K562 (cell line): ENCODE measurements at regions not wholly inside any gene's neighbourhood (a gene's known extent, or its start where the extent isn't known, plus 50 kb on each side); places are given as distances from the start of the nearest gene placed in this dataset.

Source experiments
- ATAC-seq: fragments of 200-7000 bp; cut with Tn5 transposase; 3 replicates; pipeline ENCODE4 v1.9.1; 2020; ENCODE audit warnings: moderate library complexity
- BruUV-seq: library from RNA; stranded (reverse); fragments of 400-500 nt; replicated peaks from 2 replicates; lab custom pipeline; 2021; lab: Mats Ljungman, UMichigan
- CTCF ChIA-PET: fragments of 300-600 bp; formaldehyde crosslinking; extraction: SDS; loops from one replicate; lab custom pipeline; 2021; ENCODE audit warnings: low intra/inter-chr PET ratio; lab: Yijun Ruan, JAX
- POLR2A ChIA-PET: fragments of 300-600, 350-650 bp; sonication (Branson Sonifier 250); formaldehyde crosslinking; extraction: SDS; loops from one replicate; lab custom pipeline; 2021; ENCODE audit warnings: antibody characterized with exemption, inconsistent platforms; lab: Yijun Ruan, JAX
- DNase-seq, 4 experiments: peaks; one replicate each; pipeline versions ENCODE4 v3.0.0 to v3.0.0-alpha.2; 2011 to 2018; ENCODE audit warnings: low spot score in 3 of 4, mixed read lengths in 3 of 4; ENCODE audit errors: extremely low read depth in 1 of 4
- FAIRE-seq: peaks from 2 replicates; lab custom pipeline; 2011; peaks lifted over from hg19 to GRCh38; lab: Jason Lieb, UNC
- H2AFZ ChIP-seq: 2 replicates; pipeline ENCODE4 v1.6.0; 2011; ENCODE audit warnings: low read depth, low read length, control low read depth, inconsistent platforms
- H3K27ac ChIP-seq: fragments of 200-600 bp; 3 replicates; pipeline ENCODE4 v1.8.0; 2011; ENCODE audit warnings: low read depth, mild to moderate bottlenecking, control low read depth, inconsistent platforms, low read length, moderate library complexity, mixed read lengths; ENCODE audit errors: extremely low read depth
- H3K27me3 ChIP-seq, 2 experiments: fragments of 300-600 bp in 1 of 2; 2 replicates in 1 of 2; 3 replicates in 1 of 2; pipeline versions ENCODE4 v1.6.0 to v1.8.0; 2011; ENCODE audit warnings: inconsistent platforms in 2 of 2, low read length in 2 of 2, mild to moderate bottlenecking in 1 of 2, mixed read lengths in 1 of 2, moderate library complexity in 1 of 2; ENCODE audit not compliant: control insufficient read depth in 2 of 2, insufficient read depth in 2 of 2
- H3K36me3 ChIP-seq: fragments of 300-600 bp; 3 replicates; pipeline ENCODE4 v1.8.0; 2011; ENCODE audit warnings: mild to moderate bottlenecking, low read length, inconsistent platforms; ENCODE audit not compliant: control insufficient read depth, insufficient read depth
- H3K4me1 ChIP-seq, 2 experiments: fragments of 200-600 bp in 1 of 2; replicated peaks in 1 of 2; 2 replicates in 1 of 2; 3 replicates in 1 of 2; pipeline versions ENCODE4 v1.5.1 to v1.8.0; 2011; ENCODE audit warnings: inconsistent platforms in 2 of 2, low read length in 2 of 2, mild to moderate bottlenecking in 1 of 2, mixed read lengths in 1 of 2, moderate library complexity in 1 of 2; ENCODE audit not compliant: control insufficient read depth in 2 of 2, insufficient read depth in 2 of 2
- H3K4me2 ChIP-seq: 2 replicates; pipeline ENCODE4 v1.6.1; 2011; ENCODE audit warnings: low read length, control low read depth, inconsistent platforms, mixed read lengths; ENCODE audit not compliant: insufficient read depth
- H3K4me3 ChIP-seq: fragments of 200-600 bp; sonication (generic), shearing (Covaris generic); 2 replicates; pipeline ENCODE4 v1.5.1; 2016; ENCODE audit warnings: control low read depth, inconsistent platforms
- H3K79me2 ChIP-seq: fragments of 200-600 bp; 3 replicates; pipeline ENCODE4 v1.8.0; 2011; ENCODE audit warnings: low read length, inconsistent platforms; ENCODE audit not compliant: control insufficient read depth, insufficient read depth
- H3K9ac ChIP-seq, 2 experiments: 2 replicates each; pipeline versions ENCODE4 v1.6.0 to v1.6.1; 2011; ENCODE audit warnings: low read depth in 2 of 2, low read length in 2 of 2, control low read depth in 1 of 2, inconsistent platforms in 1 of 2, mild to moderate bottlenecking in 1 of 2, mixed read lengths in 1 of 2; ENCODE audit not compliant: insufficient read depth in 1 of 2
- H3K9me1 ChIP-seq: one replicate; pipeline ENCODE4 v1.6.0; 2011; ENCODE audit warnings: inconsistent platforms, mild to moderate bottlenecking, low read length, moderate library complexity; ENCODE audit not compliant: control insufficient read depth, insufficient read depth
- H3K9me3 ChIP-seq: replicated peaks from 2 replicates; pipeline ENCODE4 v1.5.1; 2011; ENCODE audit warnings: low read depth, low read length, inconsistent platforms; ENCODE audit not compliant: control insufficient read depth, insufficient read depth
- H4K20me1 ChIP-seq: replicated peaks from 2 replicates; pipeline ENCODE4 v1.6.1; 2011; ENCODE audit warnings: low read length, inconsistent platforms, mixed read lengths; ENCODE audit not compliant: control insufficient read depth, insufficient read depth
- ZNF507 ChIP-seq: conservative IDR thresholded peaks from 2 replicates; pipeline ENCODE4 v1.6.1; 2017; ENCODE audit warnings: missing genetic modification characterization, missing compliant biosample characterization
- WGBS: fragments of 100-300 bp; shearing (Covaris generic); methylation state at CpG from one replicate; pipeline ENCODE4 v1.1.6; 2016; ENCODE audit warnings: low coverage, mixed read lengths; ENCODE audit not compliant: insufficient coverage; ENCODE audit errors: missing lambda C conversion rate; 5-methylcytosine and 5-hydroxymethylcytosine counted together
- in situ Hi-C: fragments of 300-500 bp; cut with MboI; formaldehyde crosslinking; loops from 4 replicates; pipeline ENCODE4 v1.15.0; 2018; ENCODE audit warnings: inconsistent platforms, mixed read lengths
- intact Hi-C: fragments of 100-400 bp; cut with micrococcal nuclease; formaldehyde crosslinking; loops from 2 replicates; pipeline ENCODE4 v1.14.2; 2022
- TF ChIP-seq, protein P1 (sequence below), 3 experiments: fragments of 200-800 bp in 1 of 3; fragments of 250-450 bp in 1 of 3; fragments of 450-650 bp in 1 of 3; sonication (Bioruptor Pico) in 1 of 3; sonication (Bioruptor generic) in 1 of 3; formaldehyde crosslinking in 1 of 3; IDR thresholded peaks; 2 replicates each; pipeline versions ENCODE4 v1.6.1 to v1.8.0; 2016 to 2022; ENCODE audit warnings: mild to moderate bottlenecking in 2 of 3, missing genetic modification characterization in 2 of 3, missing compliant biosample characterization in 1 of 3, moderate library complexity in 1 of 3

DNA sequence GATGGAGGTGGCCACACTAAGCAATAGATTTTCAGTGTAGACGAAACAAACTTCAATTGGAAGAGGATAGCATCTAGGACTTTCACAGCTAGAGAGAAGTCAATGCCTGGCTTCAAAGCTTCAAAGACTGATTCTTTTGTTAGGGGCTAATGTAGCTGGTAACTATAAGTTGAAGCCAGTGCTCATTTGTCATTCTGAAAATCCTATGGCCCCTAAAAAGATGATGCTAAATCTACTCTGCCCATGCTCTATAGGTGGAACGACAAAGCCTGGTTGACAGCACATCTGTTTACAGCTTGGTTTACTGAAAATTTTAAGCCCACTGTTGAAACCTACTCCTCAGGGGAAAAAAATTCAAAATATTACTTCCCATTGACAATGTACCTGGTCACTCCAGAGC lies 226.7 kb downstream of the BCAS1 start:
- H3K79me2 ChIP-seq, result no peaks in the 10 kb centered on the region
- H3K4me2 ChIP-seq, result no peak overlapping the region
- FAIRE-seq (no peak), ATAC-seq (no peak), DNase-seq (no peak)
- H3K9ac ChIP-seq, result no peak overlapping the region
- no peak overlapping the region for H3K27ac ChIP-seq
- POLR2A ChIA-PET, result no interaction called here
- no TSS peak for BruUV-seq
- H3K9me3 ChIP-seq, result no peaks in the 10 kb centered on the region
- intact Hi-C loops (no loop called here), in situ Hi-C loops (no loop called here)
- H2AFZ ChIP-seq, result no peak overlapping the region
- no peaks in the 10 kb centered on the region for H4K20me1 ChIP-seq
- H3K4me1 ChIP-seq, result peaks cover 0 to 10% of the 10 kb centered on the region in 2 experiments; a peak in 2 of 5 replicates
- H3K4me3 ChIP-seq, result no peak overlapping the region
- whole genome bisulfite sequencing, result 18% methylated on average over 1 of the region's 2 CpGs
- H3K36me3 ChIP-seq, result no peaks in the 10 kb centered on the region
- no peaks in the 10 kb centered on the region for H3K27me3 ChIP-seq
- no peaks in the 10 kb centered on the region for H3K9me1 ChIP-seq
- CTCF ChIA-PET, result no interaction called here
- no peak for TF ChIP-seq ZNF507 (tag)
- TF ChIP-seq, protein P1, sequence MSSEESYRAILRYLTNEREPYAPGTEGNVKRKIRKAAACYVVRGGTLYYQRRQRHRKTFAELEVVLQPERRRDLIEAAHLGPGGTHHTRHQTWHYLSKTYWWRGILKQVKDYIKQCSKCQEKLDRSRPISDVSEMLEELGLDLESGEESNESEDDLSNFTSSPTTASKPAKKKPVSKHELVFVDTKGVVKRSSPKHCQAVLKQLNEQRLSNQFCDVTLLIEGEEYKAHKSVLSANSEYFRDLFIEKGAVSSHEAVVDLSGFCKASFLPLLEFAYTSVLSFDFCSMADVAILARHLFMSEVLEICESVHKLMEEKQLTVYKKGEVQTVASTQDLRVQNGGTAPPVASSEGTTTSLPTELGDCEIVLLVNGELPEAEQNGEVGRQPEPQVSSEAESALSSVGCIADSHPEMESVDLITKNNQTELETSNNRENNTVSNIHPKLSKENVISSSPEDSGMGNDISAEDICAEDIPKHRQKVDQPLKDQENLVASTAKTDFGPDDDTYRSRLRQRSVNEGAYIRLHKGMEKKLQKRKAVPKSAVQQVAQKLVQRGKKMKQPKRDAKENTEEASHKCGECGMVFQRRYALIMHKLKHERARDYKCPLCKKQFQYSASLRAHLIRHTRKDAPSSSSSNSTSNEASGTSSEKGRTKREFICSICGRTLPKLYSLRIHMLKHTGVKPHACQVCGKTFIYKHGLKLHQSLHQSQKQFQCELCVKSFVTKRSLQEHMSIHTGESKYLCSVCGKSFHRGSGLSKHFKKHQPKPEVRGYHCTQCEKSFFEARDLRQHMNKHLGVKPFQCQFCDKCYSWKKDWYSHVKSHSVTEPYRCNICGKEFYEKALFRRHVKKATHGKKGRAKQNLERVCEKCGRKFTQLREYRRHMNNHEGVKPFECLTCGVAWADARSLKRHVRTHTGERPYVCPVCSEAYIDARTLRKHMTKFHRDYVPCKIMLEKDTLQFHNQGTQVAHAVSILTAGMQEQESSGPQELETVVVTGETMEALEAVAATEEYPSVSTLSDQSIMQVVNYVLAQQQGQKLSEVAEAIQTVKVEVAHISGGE (CRISPR knock-in tag; IDR thresholded peaks at IDR 0.05), result peak in 1 of 3 experiments; percentile 85; a peak in 2 of 6 replicates
